GM18520 (cell line): ENCODE measurements at regions not wholly inside any gene's neighbourhood (a gene's known extent, or its start where the extent isn't known, plus 50 kb on each side); places are given as distances from the start of the nearest gene placed in this dataset.

ENCODE experiments used
- ATAC-seq: cut with Tn5 transposase; IDR thresholded peaks from one replicate; pipeline ENCODE4 v1.9.1; 2021; ENCODE audit not compliant: unreplicated experiment

DNA sequence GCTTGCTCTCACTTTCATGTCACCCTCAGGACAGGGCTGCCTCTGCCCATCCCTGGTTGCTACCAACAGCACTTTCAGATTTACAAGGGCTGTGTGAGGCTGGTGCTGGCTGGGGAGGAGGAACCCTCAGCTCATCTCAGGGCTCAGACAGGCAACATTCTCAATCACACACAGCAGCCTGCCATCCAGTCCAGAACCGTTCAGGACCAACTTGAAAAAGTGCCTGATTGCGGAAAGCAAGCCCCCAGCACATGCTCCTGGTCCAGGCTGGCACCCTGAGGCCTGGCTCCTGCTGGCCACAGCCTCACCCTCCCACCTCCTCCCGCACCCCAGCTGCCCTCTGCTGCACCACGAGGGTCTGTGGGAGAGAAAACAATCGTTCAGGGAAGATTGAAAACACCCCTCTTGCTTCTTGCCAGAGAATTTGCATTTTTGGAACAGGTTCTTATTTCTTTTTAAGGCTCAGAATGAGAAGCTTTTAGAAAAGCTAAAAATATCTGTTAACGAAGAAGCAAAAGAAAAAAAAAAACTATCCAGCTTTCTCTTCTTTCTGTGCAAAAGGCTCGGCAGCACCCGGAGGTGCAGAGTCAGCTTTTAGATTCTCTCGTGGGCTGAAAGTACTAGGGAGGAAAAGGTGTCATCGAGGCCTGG is 403.8 kb upstream of the ID2 start:
- no peak for ATAC-seq

- ATAC-seq: no peak
Measured at GRCh38 chr2:8278709-8279354, 403.0 kb upstream of the ID2 start.

GRCh38 chr2:8279506-8279905 is 402.4 kb upstream of the ID2 start:
- no peak for ATAC-seq

DNA sequence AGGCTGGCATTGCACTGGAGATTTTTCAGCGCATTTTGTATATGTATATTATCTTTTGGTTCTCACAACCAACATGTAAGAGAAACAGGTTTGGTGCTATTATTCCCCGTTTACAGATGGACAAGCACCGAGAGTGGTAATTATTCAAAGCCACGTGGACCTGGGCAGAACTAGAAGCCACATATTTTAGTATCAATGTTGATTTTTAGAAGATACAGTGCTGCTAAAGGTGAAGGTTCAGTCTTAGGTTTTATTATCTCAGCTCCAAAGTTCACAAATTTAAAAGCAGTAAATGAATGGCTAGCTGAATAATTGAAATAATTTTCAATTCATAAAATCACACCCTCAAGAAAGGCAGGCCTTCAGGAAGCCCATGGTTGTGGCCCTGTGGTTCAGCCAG is 400.6 kb upstream of the ID2 start:
- ATAC-seq: no peak

DNA sequence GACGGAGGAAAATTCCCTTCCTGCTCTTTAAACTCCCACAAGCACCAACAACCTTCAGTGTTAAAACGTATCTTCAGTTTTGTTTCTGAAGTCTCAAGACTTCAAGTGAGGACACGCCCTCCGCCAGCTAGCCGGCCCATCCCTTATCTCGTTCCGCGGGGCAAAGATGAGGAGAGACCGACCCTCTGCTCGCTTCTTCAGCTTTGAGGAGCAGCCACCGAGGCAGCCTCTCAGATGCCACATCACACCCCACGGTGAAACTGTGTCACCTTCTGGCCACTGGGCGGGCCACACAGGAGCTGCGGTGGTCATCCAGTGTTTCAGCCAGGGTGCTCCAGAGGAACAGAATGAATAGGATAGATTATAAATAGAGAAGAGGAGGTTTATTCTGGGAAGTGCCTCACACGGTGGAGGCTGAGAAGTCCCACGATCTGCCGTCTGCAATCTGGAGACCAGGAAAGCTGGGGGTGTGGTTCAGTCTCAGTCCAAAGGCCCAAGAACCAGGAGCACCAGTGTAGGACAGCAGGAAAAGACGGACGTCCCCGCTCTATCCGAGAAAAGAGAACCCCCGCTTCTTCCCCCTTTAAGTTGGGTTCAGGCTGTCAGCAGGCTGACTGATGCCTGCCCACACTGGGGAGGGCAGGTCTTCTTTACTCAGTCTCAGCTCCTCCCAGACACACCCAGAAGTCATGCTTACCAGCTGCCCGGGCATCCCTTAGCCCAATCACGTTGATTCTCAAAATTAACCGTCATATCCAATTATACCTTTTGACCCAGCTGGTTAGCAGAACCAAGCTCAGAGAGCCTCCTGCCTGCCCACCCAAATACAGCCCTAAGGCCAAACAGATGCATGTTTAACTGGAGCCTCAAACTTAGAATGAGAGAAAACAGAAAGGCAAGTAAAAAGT is 399.7 kb upstream of the ID2 start:
- no peak for ATAC-seq

GRCh38 chr2:8282858-8283252 is 399.0 kb upstream of the ID2 start:
- ATAC-seq: no peak

DNA sequence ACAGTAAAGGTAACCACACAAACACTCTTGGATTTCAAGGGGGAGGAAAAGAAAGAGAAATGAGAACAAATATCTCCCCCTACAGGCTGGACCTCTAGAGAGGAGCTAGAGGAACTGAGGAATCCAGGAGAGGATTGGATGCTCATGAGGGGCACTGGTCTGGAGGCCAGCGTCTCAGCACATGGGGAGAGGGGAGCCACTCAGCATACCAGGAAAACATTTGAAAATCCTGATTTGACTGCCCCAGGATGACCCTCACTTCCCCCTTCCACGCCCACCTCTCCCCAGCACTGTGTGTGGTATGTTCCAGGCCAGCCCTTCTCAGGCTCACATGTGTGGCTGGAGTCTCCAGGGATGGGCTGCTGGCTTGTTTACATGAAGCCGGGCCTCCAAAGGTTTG is 396.8 kb upstream of the ID2 start:
- no peak for ATAC-seq

DNA sequence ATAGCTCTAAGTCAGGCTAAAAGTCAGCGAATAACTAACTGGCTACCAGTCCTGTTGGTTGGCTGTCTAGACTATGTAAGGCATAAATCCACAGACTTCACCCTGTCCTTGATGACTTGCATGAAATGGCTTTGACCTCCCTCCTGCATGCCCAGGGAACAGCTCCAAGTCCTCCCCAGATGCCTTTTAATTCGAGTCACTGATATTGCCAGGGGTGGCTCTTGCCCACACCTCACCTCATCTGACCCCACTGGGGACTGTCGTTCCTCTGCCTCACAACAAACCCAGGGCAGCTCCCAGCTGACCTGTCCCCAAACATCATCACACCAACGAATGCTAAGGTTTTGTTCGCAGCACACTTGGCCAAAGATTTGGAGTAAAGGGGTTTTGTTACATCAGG is 396.0 kb upstream of the ID2 start:
- ATAC-seq: no peak

GRCh38 chr2:8288206-8288605 is 393.6 kb upstream of the ID2 start:
- no peak for ATAC-seq

DNA sequence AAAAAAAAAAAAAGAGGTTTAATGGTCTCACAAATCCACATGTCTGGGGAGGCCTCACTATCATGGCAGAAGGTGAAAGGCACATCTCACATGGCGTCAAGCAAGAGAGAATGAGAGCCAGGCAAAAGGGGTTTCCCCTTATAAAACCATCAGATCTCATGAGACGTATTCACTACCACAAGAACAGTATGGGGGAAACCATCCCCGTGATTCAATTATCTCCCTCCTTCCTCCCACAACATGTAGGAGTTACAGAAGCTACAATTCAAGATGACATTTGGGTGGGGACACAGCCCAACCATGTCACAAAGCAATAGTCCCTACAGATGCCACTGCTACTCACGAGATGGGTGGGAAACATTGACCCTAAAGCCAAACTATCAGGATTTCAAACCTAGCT is 392.7 kb upstream of the ID2 start:
- ATAC-seq: no peak

DNA sequence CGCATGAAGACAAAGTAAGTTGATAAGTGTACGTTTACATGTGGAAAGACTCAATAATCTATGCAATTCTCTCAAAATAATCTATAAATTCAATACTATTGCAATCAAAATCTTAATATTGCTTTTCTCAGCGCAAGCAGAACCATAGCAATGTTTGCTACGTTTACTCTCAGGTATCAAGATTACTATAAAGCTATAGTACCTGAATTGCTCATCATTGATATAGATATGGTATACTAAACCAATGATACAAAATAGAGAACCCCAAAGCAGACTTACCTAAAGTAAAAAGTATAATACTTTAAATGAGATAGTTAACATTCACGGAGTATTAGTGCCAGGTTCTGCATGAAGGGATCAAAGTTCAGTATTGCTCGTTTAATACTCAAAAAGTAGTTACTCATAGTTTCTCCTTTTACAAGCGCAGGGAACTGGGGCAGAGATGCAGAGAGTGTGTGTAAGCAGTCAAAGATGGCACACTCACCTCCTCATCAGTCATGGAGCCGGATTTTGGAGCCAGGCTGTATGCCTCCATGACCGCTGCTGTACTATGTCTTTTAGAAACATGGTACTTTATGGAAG is 391.0 kb upstream of the ID2 start:
- ATAC-seq: no peak

- no peak for ATAC-seq
Measured at GRCh38 chr2:8296306-8296705, 385.6 kb upstream of the ID2 start.

GRCh38 chr2:8297376-8298231 is 384.3 kb upstream of the ID2 start:
- no peak for ATAC-seq

- ATAC-seq: no peak
Measured at GRCh38 chr2:8298783-8299182, 383.1 kb upstream of the ID2 start.

DNA sequence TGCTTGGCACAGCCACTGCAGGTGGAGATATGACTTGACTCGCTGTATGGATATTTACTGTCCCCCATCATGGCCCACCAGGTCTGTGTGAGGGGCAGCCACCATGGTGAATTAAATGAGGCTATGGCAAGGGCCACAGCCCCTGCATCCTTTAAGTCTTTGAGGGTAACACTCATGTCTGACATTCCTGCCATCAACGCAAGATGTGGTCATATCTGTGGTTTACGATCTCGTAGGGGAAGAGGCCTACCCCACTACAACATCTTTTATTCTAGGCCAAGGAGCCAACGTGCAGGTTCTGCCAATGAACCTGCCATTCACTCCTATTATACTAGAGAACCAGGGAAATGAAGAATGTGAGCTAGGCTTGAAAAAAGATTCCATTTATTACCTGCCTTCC is 381.6 kb upstream of the ID2 start:
- no peak for ATAC-seq

DNA sequence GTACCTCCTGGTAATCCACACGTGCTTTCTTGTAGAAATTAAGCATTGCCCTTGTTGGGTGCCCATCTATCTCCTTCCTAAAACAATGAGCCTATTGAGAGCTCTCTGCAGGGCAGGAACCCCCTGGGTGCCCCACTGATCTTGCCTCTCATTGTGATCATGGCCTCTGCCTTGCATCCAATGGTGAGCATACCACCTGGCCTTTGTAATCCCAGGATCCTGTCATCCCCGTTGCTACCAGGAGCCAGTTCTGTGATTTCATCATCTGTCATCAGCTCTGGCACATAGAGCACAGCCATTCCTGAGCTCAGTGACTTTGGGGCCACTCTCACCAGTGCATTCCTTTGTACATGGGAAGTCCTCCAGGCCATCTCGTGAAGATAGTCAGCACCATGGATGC is 381.0 kb upstream of the ID2 start:
- ATAC-seq: no peak

GRCh38 chr2:8303322-8303832 is 378.5 kb upstream of the ID2 start:
- peak; percentile 64 for ATAC-seq

- ATAC-seq: no peak
Measured at GRCh38 chr2:8304821-8305766, 376.8 kb upstream of the ID2 start.

GRCh38 chr2:8306530-8307351 is 375.1 kb upstream of the ID2 start:
- no peak for ATAC-seq
